Smooth muscle cell (in vitro differentiated cells): ENCODE measurements at regions not wholly inside any gene's neighbourhood (a gene's known extent, or its start where the extent isn't known, plus 50 kb on each side); places are given as distances from the start of the nearest gene placed in this dataset.

Experiments
- DNase-seq: peaks from one replicate; lab custom pipeline; 2025; ENCODE audit not compliant: unreplicated experiment; lab: John Stamatoyannopoulos, UW
- H2AFZ ChIP-seq: fragments of 200-600 bp; sonication (generic); 2 replicates; pipeline ENCODE4 v1.6.0; 2016; ENCODE audit warnings: antibody characterized with exemption, low read depth, mild to moderate bottlenecking
- H3F3A ChIP-seq: fragments of 200-600 bp; sonication (generic); 2 replicates; pipeline ENCODE4 v1.6.0; 2017; ENCODE audit warnings: antibody characterized with exemption, low read depth
- H3K27ac ChIP-seq: fragments of 200-600 bp; sonication (generic); 2 replicates; pipeline ENCODE4 v1.5.1; 2016; ENCODE audit warnings: low read depth, mild to moderate bottlenecking
- H3K27me3 ChIP-seq: fragments of 200-600 bp; sonication (generic); 2 replicates; pipeline ENCODE4 v1.6.1; 2016; ENCODE audit warnings: low read depth, mild to moderate bottlenecking
- H3K36me3 ChIP-seq: fragments of 200-600 bp; sonication (generic); 2 replicates; pipeline ENCODE4 v1.5.1; 2016; ENCODE audit warnings: low read depth
- H3K4me1 ChIP-seq: fragments of 200-600 bp; sonication (generic); 2 replicates; pipeline ENCODE4 v1.5.1; 2016; ENCODE audit warnings: low read depth
- H3K4me2 ChIP-seq: fragments of 200-600 bp; sonication (generic); 2 replicates; pipeline ENCODE4 v1.6.0; 2016; ENCODE audit warnings: mild to moderate bottlenecking
- H3K4me3 ChIP-seq: fragments of 200-600 bp; sonication (generic); 2 replicates; pipeline ENCODE4 v1.5.1; 2016; ENCODE audit warnings: mild to moderate bottlenecking
- H3K79me2 ChIP-seq: fragments of 200-600 bp; sonication (generic); 2 replicates; pipeline ENCODE4 v1.6.0; 2016; ENCODE audit warnings: low read depth, mild to moderate bottlenecking
- H3K9ac ChIP-seq: fragments of 200-600 bp; sonication (generic); 2 replicates; pipeline ENCODE4 v1.6.0; 2016; ENCODE audit warnings: low read depth
- H3K9me3 ChIP-seq: fragments of 200-600 bp; sonication (generic); replicated peaks from 2 replicates; pipeline ENCODE4 v1.5.1; 2016; ENCODE audit warnings: low read depth
- H4K20me1 ChIP-seq: fragments of 200-600 bp; sonication (generic); 2 replicates; pipeline ENCODE4 v1.6.0; 2016; ENCODE audit warnings: low read depth
- WGBS: methylation state at CpG from one replicate; pipeline ENCODE4 v1.1.7; 2016; ENCODE audit warnings: low lambda C conversion rate; 5-methylcytosine and 5-hydroxymethylcytosine counted together
- TF ChIP-seq, protein P1 (sequence below): fragments of 200-600 bp; sonication (generic); IDR thresholded peaks from 2 replicates; pipeline ENCODE4 v1.5.1; 2017; ENCODE audit warnings: borderline replicate concordance, mild to moderate bottlenecking, antibody characterized with exemption; ENCODE audit not compliant: insufficient read depth, poor library complexity, severe bottlenecking

DNA sequence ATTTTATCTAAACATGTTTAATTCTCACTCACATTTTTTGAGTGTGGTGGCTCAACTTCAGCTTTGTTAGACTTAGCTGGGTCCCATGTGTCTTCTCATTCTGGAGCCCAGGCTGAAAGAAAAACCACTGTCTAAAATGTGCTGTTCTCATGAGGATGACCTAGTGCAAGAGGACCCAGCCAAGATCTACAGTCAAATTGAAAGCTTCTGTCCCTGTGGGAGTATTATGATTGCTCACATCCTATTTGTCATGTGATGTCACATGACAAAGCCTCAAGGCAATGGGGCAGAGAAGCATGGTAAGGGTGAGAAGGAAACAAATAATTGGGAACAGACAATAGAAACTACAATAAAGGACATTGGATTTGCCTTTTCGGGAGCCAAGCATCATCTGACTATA lies 113.4 kb upstream of the ASTN2 start:
- no peak overlapping the region for H2AFZ ChIP-seq
- TF ChIP-seq, protein P1, sequence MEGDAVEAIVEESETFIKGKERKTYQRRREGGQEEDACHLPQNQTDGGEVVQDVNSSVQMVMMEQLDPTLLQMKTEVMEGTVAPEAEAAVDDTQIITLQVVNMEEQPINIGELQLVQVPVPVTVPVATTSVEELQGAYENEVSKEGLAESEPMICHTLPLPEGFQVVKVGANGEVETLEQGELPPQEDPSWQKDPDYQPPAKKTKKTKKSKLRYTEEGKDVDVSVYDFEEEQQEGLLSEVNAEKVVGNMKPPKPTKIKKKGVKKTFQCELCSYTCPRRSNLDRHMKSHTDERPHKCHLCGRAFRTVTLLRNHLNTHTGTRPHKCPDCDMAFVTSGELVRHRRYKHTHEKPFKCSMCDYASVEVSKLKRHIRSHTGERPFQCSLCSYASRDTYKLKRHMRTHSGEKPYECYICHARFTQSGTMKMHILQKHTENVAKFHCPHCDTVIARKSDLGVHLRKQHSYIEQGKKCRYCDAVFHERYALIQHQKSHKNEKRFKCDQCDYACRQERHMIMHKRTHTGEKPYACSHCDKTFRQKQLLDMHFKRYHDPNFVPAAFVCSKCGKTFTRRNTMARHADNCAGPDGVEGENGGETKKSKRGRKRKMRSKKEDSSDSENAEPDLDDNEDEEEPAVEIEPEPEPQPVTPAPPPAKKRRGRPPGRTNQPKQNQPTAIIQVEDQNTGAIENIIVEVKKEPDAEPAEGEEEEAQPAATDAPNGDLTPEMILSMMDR, result no peak
- H3K36me3 ChIP-seq, result no peaks in the 10 kb centered on the region
- H4K20me1 ChIP-seq, result no peaks in the 10 kb centered on the region
- no peak overlapping the region for H3K9ac ChIP-seq
- H3K4me3 ChIP-seq, result no peak overlapping the region
- no peak overlapping the region for H3K4me2 ChIP-seq
- DNase-seq, result no peak
- no peaks in the 10 kb centered on the region for H3F3A ChIP-seq
- no peaks in the 10 kb centered on the region for H3K79me2 ChIP-seq
- no peaks in the 10 kb centered on the region for H3K27me3 ChIP-seq
- 89% methylated on average over 1 of the region's 1 CpG for WGBS
- no peaks in the 10 kb centered on the region for H3K4me1 ChIP-seq
- no peaks in the 10 kb centered on the region for H3K9me3 ChIP-seq
- no peak overlapping the region for H3K27ac ChIP-seq

DNA sequence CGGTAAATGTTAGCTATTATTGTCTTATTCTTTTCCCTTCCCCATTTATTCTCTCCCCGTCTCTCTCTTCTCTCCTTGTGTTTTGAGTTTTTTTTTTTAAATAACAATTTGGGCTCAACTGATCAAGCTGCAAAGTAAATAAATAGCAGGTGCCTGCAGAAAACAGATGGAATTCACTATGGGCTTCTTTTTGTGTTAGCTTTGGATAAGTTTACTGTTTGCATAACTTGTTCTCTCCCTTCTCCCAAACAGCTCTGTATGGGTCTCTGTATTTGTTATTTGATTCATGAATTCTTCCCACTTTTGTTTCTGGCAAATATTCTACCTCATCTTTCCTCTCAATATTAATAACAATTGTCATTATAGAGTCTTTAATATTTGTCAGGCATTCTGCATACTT lies 111.8 kb upstream of the ASTN2 start:
- TF ChIP-seq, protein P1, result no peak
- WGBS, result 47% methylated on average over 2 of the region's 2 CpGs

DNA sequence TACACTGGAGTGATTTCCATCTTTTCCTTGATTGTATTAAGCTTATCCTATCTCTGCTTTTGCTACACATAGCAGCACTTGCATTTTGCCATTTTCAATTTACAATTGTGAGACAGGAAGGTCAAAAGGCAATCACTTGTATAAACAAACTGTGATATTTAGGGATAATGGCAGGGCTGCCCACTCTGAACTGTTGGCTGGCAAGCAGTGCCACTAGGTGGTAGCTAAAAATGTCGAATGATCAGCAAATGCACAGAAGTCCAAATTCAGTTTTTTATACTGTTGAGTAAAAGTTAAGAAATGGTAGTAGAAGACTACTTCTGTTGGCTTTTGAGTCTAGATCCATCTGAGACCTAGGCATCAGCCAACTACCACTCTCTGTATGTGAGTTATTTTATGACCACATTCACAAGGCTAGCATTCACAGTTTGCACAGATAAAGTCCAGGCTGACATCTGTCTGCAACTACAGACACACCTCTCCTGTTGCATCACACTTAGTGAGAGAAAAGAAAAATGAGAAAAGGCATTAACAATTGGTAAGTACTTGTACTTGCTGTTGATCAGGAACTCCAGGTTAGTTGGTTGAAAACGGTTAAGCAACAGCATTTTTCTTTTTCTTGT lies 108.8 kb upstream of the ASTN2 start:
- no peaks in the 10 kb centered on the region for H4K20me1 ChIP-seq
- no peak overlapping the region for H3K9ac ChIP-seq
- 91% methylated on average over 2 of the region's 2 CpGs for WGBS
- no peak overlapping the region for H3K27ac ChIP-seq
- no peaks in the 10 kb centered on the region for H3K9me3 ChIP-seq
- H3K4me1 ChIP-seq, result no peaks in the 10 kb centered on the region
- no peak for DNase-seq
- no peaks in the 10 kb centered on the region for H3K36me3 ChIP-seq
- TF ChIP-seq, protein P1, result no peak
- H3F3A ChIP-seq, result no peaks in the 10 kb centered on the region
- no peaks in the 10 kb centered on the region for H3K79me2 ChIP-seq
- H3K4me2 ChIP-seq, result no peak overlapping the region
- H3K4me3 ChIP-seq, result no peak overlapping the region
- H3K27me3 ChIP-seq, result no peaks in the 10 kb centered on the region
- no peak overlapping the region for H2AFZ ChIP-seq

More for the DNA sequence above, 111.8 kb upstream of the ASTN2 start:
- Histone ChIP-seq H3K9ac (no peak overlapping the region), H3K79me2 (no peaks in the 10 kb centered on the region), H3F3A (no peaks in the 10 kb centered on the region), H3K4me2 (no peak overlapping the region), H4K20me1 (no peaks in the 10 kb centered on the region), H3K9me3 (no peaks in the 10 kb centered on the region), H3K4me3 (no peak overlapping the region), H3K27me3 (no peaks in the 10 kb centered on the region), H3K36me3 (no peaks in the 10 kb centered on the region), H2AFZ (no peak overlapping the region), H3K27ac (no peak overlapping the region), H3K4me1 (no peaks in the 10 kb centered on the region)
- DNase-seq, result no peak

DNA sequence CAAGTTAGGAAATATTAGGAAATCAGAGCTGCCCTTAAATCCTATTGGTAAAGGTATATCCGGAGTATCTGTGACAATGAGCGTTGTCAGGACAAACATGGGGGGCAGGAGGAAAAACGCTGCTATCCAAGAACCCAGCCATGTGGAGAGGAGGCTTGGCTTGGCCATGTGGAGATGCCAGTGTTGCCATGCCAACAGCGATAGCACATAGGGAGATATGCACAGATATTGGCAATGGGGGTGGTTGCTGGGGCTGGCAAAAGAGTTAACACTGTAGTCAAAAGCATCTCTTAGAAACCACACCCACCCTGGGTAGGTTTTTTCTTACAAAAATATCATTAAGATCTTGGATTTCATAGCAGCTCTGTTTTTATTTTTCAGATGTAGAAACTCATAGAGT lies 106.4 kb upstream of the ASTN2 start:
- Histone ChIP-seq H3K4me2 (no peak overlapping the region), H3K9ac (no peak overlapping the region), H3K4me3 (no peak overlapping the region), H3K36me3 (no peaks in the 10 kb centered on the region), H3K27ac (no peak overlapping the region), H3K4me1 (no peaks in the 10 kb centered on the region), H3K27me3 (no peaks in the 10 kb centered on the region), H2AFZ (no peak overlapping the region), H3K9me3 (no peaks in the 10 kb centered on the region), H3K79me2 (no peaks in the 10 kb centered on the region), H3F3A (no peaks in the 10 kb centered on the region), H4K20me1 (no peaks in the 10 kb centered on the region)
- WGBS, result 95% methylated on average over 4 of the region's 4 CpGs
- TF ChIP-seq, protein P1, result no peak
- no peak for DNase-seq
